Astrocyte (in vitro differentiated cells and primary cell): ENCODE measurements at regions not wholly inside any gene's neighbourhood (a gene's known extent, or its start where the extent isn't known, plus 50 kb on each side); places are given as distances from the start of the nearest gene placed in this dataset.

Experiments
- CTCF ChIP-seq: IDR thresholded peaks from 2 replicates; pipeline ENCODE4 v1.5.1; 2011; ENCODE audit warnings: low read depth, mild to moderate bottlenecking, inconsistent platforms, low read length, moderate library complexity; ENCODE audit not compliant: insufficient read depth
- EZH2 ChIP-seq: IDR thresholded peaks from 2 replicates; pipeline ENCODE4 v1.6.1; 2012; ENCODE audit warnings: mild to moderate bottlenecking, low read length, inconsistent platforms; ENCODE audit not compliant: insufficient read depth

GRCh38 chr12:17028348-17028747 is 422.4 kb upstream of the LMO3 start:
- no peak for TF ChIP-seq CTCF
- TF ChIP-seq EZH2, result no peak
